Esophagus muscularis mucosa (tissue), 3 donors: ENCODE measurements at regions not wholly inside any gene's neighbourhood (a gene's known extent, or its start where the extent isn't known, plus 50 kb on each side); places are given as distances from the start of the nearest gene placed in this dataset.

Experiments
- POLR2AphosphoS5 ChIP-seq, 2 donors: sonication (generic); formaldehyde crosslinking; IDR thresholded peaks; one replicate each; pipeline ENCODE4 v1.6.1; 2017; ENCODE audit warnings: antibody characterized with exemption in 2 of 2
- TF ChIP-seq, protein P1 (sequence below), 3 experiments: fragments of 200-600 bp in 2 of 3; fragments of 450-650 bp in 1 of 3; sonication (generic) in 2 of 3; IDR thresholded peaks; one replicate each; pipeline ENCODE4 v1.5.1; 2017 to 2019; ENCODE audit warnings: antibody characterized with exemption in 3 of 3, mild to moderate bottlenecking in 2 of 3, moderate library complexity in 1 of 3

DNA sequence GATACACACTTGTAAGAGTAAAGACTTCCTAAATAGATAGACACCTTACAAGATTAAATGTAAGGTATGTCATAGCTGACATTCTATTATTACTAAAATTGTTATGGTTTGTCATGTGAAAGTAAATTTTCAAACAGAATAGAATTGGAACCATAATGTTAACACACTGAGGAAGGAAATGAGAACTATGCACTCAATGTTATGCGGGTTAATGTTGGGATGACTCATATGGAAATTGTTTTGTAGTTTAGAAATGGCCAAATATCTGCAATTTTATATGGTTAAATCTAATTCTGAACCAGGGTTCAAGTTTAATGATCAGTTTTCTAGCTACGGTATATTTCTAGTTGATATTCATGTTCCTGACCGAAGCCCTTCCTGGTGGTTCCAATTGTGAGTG, 214.2 kb upstream of the ADO start:
- TF ChIP-seq, protein P1, sequence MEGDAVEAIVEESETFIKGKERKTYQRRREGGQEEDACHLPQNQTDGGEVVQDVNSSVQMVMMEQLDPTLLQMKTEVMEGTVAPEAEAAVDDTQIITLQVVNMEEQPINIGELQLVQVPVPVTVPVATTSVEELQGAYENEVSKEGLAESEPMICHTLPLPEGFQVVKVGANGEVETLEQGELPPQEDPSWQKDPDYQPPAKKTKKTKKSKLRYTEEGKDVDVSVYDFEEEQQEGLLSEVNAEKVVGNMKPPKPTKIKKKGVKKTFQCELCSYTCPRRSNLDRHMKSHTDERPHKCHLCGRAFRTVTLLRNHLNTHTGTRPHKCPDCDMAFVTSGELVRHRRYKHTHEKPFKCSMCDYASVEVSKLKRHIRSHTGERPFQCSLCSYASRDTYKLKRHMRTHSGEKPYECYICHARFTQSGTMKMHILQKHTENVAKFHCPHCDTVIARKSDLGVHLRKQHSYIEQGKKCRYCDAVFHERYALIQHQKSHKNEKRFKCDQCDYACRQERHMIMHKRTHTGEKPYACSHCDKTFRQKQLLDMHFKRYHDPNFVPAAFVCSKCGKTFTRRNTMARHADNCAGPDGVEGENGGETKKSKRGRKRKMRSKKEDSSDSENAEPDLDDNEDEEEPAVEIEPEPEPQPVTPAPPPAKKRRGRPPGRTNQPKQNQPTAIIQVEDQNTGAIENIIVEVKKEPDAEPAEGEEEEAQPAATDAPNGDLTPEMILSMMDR (IDR thresholded peaks at IDR 0.05), result no peak
- no peak for TF ChIP-seq POLR2AphosphoS5 (IDR thresholded peaks at IDR 0.05)
